ENCODE measurements at regions not wholly inside any gene's neighbourhood (a gene's known extent, or its start where the extent isn't known, plus 50 kb on each side); places are given as distances from the start of the nearest gene placed in this dataset.

DNA sequence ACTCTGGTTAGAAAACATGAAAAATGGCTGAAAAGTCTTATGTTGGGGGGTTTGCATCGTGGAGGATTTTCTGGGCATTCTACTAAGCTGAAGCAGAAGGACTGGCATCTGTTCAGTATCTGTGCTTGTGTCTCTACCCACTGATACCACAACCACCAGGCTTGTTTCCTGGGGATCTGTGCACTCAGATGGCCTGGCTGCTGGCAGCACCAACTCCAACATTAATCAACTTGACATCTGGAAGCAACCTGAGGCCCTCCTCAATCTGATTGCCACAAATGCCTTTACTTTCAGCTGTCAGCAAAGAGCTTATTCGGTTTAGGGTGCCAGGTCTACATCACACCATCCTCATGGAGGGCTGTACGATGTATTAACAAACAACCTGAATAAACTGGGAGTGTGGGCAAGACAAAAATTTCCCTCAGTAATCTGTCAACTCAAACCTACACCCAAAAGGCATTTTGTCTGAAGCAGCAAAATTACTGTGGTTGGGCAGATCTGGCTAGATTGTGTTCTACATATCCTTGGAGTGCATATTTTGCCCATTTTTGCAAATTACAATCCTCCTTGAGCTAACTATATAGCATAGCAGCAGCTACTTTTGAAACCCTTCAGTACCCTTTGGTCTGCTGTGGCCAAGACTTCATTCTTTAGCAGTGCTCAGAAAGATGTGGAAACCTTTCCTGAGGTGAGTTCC, 74.6 kb downstream of the FOXD1 start:
- DNase-seq: no peak

DNA sequence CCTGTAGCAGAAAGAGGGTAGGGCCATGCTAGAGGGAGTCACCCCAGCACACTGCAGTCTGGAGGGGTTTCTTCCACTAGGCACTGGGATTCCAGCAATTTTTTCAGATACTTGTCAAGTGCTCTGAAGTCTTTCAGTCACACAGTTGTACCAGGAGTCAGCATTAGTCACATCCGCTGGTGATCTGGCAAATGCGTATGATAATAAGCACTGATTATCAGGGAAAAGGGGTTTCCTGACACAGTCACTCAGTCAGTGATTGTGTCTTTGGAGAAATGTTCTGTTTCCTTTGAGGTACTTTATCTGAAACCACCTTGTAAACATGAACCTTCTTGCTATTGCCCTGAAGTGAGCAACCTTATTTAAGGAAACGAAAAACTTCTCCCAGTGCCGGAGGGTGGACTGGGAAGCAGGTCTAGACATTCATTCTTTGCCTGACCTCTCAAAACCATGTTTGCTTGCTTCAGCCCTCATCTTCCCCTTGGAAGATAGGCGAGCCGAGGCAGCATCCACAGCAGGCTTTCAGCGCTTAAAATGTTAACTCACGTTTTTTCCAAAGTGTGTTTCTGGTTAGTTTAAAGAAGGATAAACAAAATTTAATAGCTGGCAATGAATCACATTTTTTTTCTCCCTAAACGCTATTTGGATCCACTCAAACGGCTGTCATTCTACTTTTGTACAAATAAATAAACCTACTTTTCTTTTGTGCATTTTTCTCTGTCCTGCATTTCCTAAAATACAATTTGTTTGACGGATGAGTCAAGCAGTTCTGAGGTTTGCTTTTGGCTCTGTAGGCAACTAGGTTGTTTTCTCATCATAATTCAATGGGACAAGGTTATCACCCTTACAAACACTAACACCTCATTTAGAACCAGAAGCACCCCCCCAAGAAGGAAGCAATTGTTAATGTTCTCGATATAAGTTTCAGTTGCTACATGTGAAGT, 77.7 kb downstream of the FOXD1 start:
- DNase-seq: no peak

DNA sequence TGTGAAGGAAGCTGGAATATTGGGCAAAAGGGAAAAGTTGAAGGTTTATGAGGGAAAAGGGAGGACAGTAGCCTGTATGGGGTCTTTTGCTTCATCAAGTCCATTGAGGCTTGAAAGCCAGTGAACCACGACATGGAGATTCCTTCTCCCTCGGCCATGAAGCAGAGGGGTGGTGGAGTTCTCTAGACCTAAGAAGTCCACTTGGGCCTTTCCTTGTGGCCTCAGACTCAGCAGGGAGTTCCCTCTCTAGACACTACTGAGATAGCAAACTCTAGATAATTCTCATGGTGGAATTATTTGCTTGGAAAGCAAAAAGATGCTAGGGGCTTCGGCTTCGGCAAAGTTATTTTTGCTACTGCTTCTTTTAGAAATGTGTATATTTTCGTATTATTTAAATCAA, 78.5 kb downstream of the FOXD1 start:
- DNase-seq: no peak

DNA sequence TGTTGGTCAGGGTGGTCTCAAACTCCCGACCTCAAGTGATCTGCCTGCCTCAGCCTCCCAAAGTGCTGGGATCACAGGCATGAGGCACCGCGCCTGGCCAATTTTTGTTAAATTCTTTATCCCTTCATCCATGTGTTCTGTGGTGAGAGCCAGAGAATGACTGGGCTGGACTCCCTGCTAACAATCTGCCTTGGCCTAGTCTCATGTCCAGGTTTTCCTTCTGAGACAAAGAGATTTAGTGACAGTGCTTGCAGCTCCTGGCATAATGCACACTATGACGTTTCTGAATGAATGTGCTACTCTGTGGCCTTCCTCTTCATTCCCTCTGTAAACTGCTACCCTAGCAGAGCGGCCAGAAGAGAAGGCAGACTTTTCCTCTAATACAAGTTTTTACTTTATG, 79.3 kb downstream of the FOXD1 start:
- DNase-seq: no peak

DNA sequence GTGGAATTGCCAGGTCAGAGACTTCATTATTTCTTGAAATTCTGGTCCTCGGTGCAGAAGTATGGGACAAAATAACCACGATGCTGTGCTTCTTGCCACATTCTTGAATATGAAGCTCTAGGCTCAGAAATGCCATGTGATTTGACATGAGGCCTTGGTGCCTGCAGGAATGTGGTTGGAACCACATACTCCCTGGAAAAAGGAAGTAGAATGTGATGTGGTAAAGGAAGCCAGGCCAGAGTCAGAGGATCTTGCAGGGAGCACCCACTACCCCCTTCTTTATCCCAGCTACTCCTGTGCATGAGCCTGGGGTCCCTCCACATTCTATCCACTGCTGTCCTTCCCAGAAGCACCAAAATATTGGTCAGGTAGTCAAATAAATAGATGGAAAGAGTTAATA, 80.9 kb downstream of the FOXD1 start:
- DNase-seq: no peak

DNA sequence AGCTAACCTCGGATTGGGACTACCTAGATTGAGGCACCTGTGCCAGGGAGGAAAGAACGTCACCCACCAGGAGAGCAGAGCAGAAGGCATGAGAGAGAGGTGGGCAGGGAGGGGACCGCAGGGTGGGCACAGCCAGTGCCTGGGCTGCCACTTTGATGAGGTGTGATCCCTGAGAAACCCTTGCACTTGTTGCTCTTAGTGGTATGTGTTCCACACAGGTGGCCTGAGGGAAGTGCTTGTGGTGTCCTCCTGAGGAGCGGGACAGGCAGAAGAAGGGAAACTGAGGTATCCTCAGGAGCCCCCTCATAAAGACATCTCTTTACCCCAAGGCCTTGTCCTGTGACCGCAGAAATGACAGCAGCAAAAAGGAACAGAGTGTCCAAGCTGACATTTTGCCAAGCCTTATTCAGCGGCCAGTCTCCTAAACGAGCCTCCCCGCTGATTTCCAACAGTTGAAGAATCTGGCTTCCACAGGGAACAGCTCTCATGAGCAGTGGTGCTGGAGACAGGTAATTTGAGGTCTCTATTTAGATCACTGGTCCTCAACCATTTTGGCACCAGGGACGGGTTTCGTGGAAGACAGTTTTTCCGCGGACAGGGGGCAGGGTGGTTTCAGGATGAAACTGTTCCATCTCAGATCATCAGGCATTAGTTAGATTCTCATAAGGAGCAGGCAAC, 82.4 kb downstream of the FOXD1 start:
- no peak for DNase-seq

DNA sequence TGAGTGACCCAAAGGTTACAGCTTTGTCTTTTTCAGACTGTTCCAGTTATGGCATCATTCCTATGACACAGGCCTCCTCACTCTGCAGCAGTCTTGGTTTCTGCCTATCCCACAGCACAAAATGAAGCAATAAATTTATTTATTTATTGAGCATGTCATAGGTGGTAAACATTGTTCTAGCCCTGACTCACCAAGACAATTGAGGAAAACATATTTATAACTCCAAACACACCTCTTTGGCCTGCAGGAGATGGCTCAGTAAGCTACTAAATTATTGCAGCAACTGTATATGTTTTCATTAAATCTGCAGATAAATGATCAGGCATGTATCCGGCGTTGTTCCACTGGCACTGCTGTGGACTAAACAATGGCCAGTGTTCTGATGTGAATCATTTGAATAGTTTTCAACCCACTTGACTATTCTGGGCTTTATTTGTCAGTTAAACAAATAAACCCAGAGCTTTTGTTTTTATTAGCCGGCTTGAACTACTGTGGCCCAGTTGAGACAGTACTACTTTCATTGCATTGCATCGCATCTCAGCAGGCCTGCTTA, 83.2 kb downstream of the FOXD1 start:
- no peak for DNase-seq

DNA sequence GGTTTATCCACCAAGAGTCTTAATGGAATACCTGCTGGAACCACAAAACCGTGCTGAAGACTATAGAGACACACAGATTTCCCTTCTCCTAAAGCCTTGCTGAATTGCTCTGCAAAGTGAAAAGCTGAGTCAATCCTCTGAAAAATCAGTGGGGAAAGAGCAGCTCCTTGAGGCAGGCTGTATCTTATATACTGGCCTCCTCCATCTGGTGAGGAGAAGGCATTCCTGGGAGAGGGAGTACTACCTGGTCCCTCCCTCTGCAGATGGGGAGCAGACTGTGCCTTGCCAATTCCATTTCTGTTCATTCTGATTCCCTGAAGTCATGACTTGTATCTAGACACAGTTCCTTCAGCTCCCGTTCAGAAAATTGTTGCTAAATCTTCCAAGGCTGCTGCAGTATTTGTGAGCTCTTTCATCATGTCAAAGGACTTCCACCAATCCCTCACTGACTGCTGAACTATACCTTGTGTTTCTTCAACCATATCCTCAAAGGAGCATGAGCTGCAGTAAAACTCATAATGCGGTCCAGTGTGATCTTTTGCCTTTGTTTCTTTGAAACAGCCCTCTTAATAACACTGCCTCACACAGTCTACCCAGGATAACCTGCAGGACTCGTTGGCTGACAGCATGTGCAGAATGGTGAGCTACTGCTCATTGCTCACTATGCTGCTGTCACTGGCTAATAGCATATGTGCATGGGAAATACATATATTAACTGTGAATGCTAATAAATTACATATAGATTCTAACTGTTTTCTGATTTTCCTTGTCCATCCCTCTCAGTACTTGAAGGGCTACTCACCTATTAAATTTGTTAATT, 84.5 kb downstream of the FOXD1 start:
- DNase-seq: no peak

DNA sequence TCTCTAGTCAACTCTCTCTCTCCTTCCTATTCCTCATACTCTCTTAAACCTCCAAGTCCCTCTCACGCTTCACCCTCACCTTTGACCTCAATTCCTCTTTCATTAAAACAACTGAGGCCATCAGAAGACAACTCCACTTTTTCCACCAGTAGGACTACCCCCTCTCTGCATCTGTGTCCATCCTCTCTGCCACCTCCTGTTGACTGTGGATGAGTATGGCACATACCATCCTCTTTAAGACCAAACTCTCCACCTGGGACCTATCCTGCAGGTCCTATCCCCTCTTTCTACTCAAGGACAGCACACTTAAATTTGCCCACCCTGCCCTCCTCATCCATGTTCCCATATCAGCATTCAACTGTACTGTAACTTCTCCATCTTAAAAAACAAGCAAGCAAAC, 89.2 kb downstream of the FOXD1 start:
- DNase-seq: no peak

DNA sequence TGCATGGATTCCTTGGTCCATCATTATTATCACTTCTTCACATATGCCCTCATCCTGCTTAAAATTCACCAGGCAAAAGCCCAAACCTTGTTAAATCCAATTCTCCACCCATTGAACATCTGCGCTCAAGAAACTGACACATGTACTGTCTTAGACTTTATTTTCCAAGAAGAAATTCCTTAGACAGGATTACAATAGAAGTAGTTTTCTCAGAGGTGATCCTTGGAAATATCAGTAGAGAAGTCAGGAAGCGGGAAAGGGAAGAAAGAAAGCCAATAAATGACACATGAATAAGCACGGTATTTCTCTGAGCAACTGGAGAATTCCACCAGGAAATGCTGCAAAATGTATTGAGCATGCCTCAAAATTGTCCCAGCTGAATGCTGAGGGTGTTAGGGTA, 90.2 kb downstream of the FOXD1 start:
- DNase-seq: no peak

DNA sequence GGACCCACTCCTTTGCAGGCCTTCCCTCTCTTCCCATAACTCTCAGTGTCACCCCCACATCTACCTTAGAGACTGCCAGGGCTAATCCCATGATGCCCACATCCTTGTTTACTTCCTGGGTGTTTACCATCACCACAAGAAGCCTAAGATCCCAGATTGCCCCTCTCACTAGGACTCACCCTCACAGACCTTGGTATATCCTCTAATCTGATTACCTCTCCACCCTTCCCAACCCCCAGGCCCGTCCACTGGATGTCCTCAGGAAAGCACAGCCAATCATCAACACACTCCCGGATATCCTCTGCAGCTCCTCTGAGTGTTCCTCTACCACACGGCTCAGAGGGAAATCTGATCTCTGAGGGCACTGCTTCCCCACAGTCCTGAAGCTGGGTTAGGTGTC, 91.0 kb downstream of the FOXD1 start:
- DNase-seq: no peak

DNA sequence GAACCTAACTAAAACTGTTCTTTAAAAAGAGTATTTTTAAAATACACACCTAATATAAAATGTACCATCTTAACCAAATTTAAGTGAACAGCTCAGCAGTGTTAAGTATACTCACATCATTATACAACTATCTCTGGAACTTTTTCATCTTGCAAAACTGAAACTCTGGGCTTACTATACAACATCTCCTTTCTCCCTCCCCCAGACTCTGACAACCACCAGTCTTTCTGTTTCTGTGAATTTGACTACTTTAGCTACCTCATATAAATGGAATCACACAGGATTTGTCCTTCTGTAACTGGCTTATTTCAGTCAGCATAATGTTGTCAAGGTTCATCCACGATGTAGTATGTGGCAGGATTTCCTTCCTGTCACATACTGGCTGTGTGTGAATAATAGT, 93.5 kb downstream of the FOXD1 start:
- no peak for DNase-seq

DNA sequence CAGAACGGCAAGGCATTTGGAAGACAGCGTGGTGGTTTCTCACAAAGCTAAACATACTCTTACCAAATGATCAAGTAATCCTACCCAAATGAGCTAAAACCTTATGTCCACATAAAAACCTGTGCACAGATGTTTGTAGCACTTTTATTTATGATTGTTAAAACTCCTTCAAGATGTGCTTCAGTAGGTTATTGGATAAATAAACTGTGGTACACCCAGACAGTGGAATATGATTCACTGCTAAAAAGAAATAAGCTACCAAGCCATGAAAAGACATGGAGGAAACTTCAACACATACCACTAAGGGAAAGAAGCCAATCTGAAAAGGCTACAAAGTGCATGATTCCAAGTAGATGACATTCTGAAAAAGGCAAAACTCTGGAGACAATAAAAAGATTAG, 94.2 kb downstream of the FOXD1 start:
- no peak for DNase-seq

DNA sequence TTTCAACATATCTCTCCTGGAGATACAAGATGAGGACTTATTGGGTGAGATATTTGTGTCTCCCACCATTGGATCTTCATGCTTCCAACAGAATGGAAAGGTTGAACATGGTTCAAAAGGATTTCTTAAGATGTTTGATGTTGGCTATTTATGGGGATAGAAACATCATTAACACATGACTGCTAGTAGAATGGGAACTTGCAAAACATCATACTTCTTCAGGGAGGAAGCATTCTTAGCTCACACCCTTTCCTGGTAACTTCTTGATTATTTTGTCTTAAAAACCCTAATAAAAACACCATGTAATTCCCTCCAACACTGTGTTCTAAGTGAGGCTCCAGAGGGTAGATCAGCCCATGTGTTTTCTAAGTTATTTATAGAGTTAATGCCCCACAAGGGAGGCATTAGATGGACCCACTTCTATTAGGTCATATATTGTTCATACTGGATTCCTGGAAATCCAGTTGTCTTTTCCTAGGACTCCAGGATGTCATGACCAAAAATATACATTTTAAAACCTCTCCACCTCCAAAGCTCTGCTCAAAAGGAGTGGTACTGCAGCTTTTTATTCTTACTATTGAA, 95.8 kb downstream of the FOXD1 start:
- no peak for DNase-seq

DNA sequence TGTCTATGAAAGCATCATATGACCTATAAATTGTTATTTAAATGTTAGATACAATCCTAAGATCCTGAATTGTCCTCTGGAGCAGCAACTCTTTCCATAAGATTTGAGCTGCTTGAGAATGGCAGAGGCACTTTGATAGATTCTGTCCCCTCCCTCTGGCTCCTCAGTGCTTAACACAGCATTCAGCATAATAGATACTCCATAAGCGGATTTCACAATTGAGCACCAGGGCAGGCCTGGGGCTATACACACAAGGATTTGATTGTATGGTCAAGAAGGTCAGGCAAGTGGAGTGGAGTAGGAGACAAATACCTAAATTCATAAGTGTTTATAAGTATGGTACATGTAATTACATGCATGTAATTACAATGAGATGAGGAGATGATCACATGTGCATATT, 96.3 kb downstream of the FOXD1 start:
- DNase-seq: no peak

DNA sequence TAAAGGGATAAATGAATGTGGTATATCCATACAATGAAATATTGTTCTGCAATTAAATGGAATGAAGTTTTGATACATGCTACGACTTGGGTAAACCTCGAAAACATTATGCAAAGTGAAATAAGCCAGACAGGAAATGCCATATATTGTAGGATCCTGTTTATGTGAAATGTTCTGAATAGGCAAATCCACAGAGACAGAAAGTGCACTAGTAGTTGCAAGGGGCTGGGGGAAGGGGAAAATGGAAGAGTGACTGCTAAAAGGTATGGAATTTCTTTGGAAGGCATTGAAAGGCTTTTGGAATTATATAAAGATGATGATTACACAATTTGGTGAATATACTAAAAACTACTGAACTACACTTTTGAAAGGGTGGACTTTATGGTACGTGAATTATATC, 97.0 kb downstream of the FOXD1 start:
- no peak for DNase-seq

DNA sequence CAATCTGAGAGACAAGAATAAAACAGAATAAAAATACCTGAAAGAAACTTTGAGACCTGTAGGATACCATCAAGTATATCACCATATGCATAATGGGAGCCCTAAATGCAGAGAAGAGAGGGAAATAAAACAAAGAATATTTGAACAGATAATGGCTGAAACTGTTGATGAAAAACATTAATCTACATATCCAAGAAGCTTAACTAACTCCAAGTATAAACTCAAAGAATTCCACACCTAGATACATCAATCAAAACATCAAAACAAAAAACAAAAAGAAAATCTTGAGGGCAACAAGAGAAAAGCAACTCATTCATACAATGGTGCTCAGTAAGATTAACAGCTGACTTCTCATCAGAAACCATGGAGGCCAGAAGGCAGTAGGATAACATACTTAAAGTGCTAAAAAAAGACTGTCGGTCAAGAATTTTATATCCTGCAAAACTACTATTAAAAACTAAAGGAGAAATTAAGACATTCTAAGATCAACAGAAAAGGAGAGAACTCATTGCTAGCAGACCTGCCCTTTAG, 101.6 kb downstream of the FOXD1 start:
- no peak for DNase-seq

DNA sequence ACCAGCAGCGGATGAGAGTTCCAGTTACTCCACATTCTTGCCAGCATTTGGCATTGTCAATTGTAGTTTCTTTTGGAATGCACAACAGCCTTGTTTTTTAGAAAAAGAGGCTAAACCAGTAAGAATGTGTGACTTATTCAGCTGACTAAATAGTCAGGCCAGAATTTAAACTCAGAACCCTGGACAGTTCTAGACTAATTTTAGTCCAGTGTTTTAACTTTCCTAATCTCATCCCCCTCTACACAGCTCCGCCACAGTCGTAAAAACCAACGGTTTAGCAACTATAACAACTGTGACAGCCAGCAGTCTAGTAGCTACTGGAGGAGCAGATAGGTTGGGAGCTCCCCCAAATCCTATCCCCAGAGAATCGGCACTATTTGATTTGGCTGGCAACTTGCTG, 103.7 kb downstream of the FOXD1 start:
- no peak for DNase-seq

DNA sequence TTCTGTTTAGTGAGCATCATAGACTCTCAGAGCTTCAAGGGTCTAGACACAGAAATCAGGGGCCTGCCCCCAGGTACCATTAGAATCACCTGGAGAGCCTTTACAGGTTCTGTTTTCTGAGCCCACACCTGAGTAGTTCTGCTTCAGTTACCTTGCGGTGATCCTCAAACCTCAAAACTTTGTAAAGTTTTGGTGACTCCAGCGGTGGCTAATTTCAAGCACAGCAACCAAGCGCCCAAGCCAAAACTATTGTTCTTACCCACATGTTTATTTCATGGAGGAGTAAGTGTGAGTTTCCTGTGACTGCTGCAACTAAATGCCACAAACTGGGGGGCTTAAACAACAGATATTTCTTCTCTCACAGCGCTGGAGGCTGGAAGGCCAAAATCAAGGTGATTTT, 108.9 kb downstream of the FOXD1 start:
- no peak for DNase-seq

DNA sequence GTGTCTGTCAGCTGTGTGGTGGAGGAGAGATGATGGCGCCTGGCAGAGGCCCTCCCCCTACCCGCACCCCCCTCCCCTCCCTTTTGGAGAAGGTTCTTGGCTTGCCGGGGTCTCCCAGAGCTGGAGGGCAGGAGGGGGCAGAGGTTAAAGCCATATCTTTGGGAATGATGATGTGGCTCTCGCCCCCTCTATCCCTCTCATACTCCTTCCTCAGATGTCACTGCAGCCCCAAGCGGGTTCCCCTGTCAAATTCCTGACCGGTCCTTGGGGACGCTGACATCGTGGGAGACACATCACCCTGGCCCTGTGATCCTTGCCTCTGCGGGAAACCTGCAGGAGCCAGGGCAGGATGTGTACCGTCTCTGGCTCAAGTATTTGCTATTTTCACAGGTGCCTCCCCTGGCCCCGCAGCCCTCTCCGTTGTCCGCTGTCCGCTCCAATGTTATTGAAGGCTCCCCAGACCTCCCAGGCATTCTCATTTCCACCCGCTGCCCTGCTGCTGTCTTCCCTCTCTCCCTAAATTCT, 109.5 kb downstream of the FOXD1 start:
- DNase-seq: no peak

DNA sequence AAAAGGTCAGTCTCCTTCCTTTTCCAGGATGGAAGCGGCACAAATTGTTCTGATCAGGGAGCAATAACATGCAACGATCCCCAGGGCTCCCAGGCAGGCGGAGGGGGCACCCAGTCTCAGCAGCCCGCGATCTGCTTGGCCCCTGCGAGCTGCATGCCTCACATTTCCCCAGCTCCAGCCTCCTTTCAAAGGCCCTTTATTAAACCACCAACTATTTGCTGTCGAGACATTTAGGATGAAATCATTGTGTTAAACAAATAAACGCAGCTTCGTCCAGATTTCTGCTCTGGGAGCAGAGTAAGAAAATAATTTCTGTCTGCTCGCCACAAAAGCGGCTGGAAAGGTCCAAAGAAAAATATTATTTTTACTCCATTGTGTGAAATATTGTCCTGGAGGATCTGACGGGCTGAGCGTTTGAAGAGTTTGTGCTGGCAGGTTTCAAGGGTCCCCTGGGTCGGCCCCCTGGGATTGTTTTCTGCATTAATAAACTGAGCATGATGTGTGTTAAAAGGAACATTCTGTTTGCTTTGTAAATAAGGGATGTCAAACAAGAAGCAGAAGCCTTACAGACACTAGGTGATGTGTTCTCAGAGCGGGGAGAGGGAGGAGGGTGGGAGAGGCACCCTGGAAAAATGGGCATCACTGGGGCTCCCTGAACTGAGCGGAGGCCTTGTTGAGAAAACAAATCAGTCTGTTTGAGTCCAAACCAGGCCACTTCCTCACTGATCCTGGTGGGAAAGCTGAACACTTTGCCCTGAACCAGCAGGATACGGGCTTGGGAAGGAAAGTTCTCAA, 110.1 kb downstream of the FOXD1 start:
- no peak for DNase-seq
